Right lobe of liver (tissue), 6 donors: ENCODE measurements at regions not wholly inside any gene's neighbourhood (a gene's known extent, or its start where the extent isn't known, plus 50 kb on each side); places are given as distances from the start of the nearest gene placed in this dataset.
"Not testable (repeated sequence)": the region's sequence is repeated elsewhere in the genome, so short reads cannot be mapped to it uniquely, and the experiment has no call there.

Source experiments
- ATAC-seq, 4 donors: fragments of 200-7000 bp; cut with Tn5 transposase; one replicate each; pipeline ENCODE4 v1.9.1; 2020; ENCODE audit warnings: mild to moderate bottlenecking in 4 of 4, moderate library complexity in 4 of 4
- DNase-seq, 3 donors: peaks; one replicate each; pipeline ENCODE4 v3.0.0-alpha.2; 2020
- H3K27ac ChIP-seq, 3 donors: fragments of 200-600 bp; one replicate each; pipeline ENCODE4 v1.8.0; 2022
- H3K27me3 ChIP-seq, 2 donors: fragments of 200-600 bp; one replicate each; pipeline ENCODE4 v1.8.0; 2022
- H3K36me3 ChIP-seq, 4 donors: fragments of 200-600 bp; sonication (generic) in 1 of 4; one replicate each; pipeline versions ENCODE4 v1.5.1 to v1.8.0; 2017 to 2022; ENCODE audit warnings: control low read depth in 1 of 4
- H3K4me1 ChIP-seq, 4 donors: fragments of 200-600 bp; sonication (generic) in 1 of 4; one replicate each; pipeline versions ENCODE4 v1.5.1 to v1.8.0; 2017 to 2022; ENCODE audit warnings: control low read depth in 1 of 4
- H3K4me3 ChIP-seq, 3 donors: fragments of 200-600 bp; one replicate each; pipeline ENCODE4 v1.8.0; 2022
- H3K9me3 ChIP-seq, 4 donors: fragments of 200-600 bp; sonication (generic) in 1 of 4; one replicate each; pipeline versions ENCODE4 v1.5.1 to v1.8.0; 2017 to 2022; ENCODE audit warnings: control low read depth in 1 of 4
- POLR2A ChIP-seq: fragments of 450-650 bp; IDR thresholded peaks from one replicate; pipeline ENCODE4 v1.6.1; 2017; ENCODE audit warnings: antibody characterized with exemption, mild to moderate bottlenecking
- WGBS: methylation state at CpG from one replicate; pipeline ENCODE4 v1.1.6; 2018; ENCODE audit warnings: low coverage, low lambda C conversion rate; ENCODE audit not compliant: insufficient coverage; ENCODE audit errors: missing lambda C conversion rate; 5-methylcytosine and 5-hydroxymethylcytosine counted together
- intact Hi-C, 2 donors: fragments of 100-400 bp; cut with DNase I; formaldehyde crosslinking; loops; one replicate each; pipeline versions ENCODE4 v1.11.2 to v1.14.1; 2022
- TF ChIP-seq, protein P1 (sequence below), 4 donors: fragments of 200-600 bp in 3 of 4; fragments of 450-650 bp in 1 of 4; IDR thresholded peaks; one replicate each; pipeline versions ENCODE4 v1.5.1 to v1.8.0; 2016 to 2022; ENCODE audit warnings: antibody characterized with exemption in 4 of 4, mild to moderate bottlenecking in 2 of 4
- donor health status: DM: no; HTN: yes; CAD: no.
- donor health status: DM: no; HTN: no; CAD: no.
- donor health status: DM: no; HTN: no; CAD: no.
- donor health status: DM: no; HTN: yes; CAD: no.
- donor health status: DM: no; HTN: yes; CAD: no.

DNA sequence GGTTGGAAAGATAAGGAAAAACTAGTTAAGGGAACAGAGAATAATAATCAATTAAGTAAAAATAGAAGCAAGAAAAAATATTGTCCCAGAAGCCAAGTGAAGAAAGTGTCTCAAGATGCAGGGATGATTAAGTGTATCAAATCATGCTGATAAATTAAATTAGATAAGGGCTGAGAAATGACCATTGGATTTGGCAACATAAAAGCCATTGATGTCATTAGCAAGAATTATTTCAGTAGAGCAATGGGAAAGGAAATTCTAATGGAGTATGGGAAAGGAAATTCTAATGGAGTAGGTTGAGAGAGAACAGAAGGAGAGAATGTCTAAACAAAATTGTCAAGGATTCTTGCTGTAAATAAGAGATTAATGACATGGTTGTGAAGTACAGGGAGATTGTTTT, 146.8 kb downstream of the TFAP2B start:
- H3K36me3 ChIP-seq, result no peaks in the 10 kb centered on the region

DNA sequence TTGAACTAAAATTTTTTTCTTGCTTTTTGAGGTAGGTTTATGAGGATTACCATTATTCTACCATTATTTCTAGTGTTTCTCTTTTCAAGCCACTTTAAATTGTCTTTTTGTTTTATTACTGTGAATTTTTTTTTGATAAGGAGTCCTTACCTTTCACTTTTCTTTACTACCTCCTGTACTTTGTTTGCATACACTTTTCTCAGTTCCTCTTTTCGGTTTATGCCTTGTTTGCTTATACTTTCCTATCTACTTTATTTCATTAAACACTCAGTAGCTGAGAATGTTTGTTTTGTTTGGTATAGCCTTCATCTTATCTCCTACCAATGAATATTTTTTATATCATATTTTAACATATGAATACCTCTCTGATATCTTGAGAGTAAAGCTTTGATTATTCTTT, 147.9 kb downstream of the TFAP2B start:
- ATAC-seq (no peak), DNase-seq (no peak)
- no peaks in the 10 kb centered on the region for H3K27me3 ChIP-seq
- whole genome bisulfite sequencing, result 7% methylated on average over 1 of the region's 1 CpG
- H3K4me3 ChIP-seq, result no peak overlapping the region
- TF ChIP-seq, protein P1, sequence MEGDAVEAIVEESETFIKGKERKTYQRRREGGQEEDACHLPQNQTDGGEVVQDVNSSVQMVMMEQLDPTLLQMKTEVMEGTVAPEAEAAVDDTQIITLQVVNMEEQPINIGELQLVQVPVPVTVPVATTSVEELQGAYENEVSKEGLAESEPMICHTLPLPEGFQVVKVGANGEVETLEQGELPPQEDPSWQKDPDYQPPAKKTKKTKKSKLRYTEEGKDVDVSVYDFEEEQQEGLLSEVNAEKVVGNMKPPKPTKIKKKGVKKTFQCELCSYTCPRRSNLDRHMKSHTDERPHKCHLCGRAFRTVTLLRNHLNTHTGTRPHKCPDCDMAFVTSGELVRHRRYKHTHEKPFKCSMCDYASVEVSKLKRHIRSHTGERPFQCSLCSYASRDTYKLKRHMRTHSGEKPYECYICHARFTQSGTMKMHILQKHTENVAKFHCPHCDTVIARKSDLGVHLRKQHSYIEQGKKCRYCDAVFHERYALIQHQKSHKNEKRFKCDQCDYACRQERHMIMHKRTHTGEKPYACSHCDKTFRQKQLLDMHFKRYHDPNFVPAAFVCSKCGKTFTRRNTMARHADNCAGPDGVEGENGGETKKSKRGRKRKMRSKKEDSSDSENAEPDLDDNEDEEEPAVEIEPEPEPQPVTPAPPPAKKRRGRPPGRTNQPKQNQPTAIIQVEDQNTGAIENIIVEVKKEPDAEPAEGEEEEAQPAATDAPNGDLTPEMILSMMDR (IDR thresholded peaks at IDR 0.05), result no peak
- no peak for TF ChIP-seq POLR2A
- no peaks in the 10 kb centered on the region for H3K4me1 ChIP-seq
- no peaks in the 10 kb centered on the region for H3K36me3 ChIP-seq
- H3K9me3 ChIP-seq, result no peaks in the 10 kb centered on the region
- H3K27ac ChIP-seq, result no peak overlapping the region
- intact Hi-C loops, result no loop called here

More for the DNA sequence above, 146.8 kb downstream of the TFAP2B start:
- ATAC-seq, result no peak
- Histone ChIP-seq H3K4me1 (no peaks in the 10 kb centered on the region), H3K27me3 (no peaks in the 10 kb centered on the region), H3K9me3 (no peaks in the 10 kb centered on the region), H3K27ac (no peak overlapping the region), H3K4me3 (no peak overlapping the region)
- intact Hi-C loops, result no loop called here
- no peak for DNase-seq
- no peak for TF ChIP-seq POLR2A
- TF ChIP-seq, protein P1 (IDR thresholded peaks at IDR 0.05), result no peak

DNA sequence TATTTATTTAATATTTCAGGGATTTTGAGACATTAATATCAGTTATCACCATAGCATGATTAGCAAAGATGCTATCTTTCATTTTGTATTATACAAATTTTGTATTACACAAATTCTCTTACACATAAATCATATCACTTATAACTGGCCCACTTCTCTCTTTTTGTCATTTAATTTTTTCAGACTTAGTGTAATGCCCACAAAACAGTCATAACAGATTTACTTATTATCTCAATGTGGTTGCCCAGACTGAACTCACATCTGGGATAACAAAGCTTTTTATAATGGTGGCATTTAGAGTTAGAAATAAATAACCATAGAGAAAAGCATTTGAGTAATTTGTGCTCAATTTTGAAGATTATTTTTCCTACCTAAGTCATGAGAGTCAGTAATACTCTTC, 148.3 kb downstream of the TFAP2B start:
- no peaks in the 10 kb centered on the region for H3K9me3 ChIP-seq
- ATAC-seq (no peak), DNase-seq (no peak)
- no peak for TF ChIP-seq POLR2A
- TF ChIP-seq, protein P1 (IDR thresholded peaks at IDR 0.05), result no peak
- no peak overlapping the region for H3K4me3 ChIP-seq
- H3K36me3 ChIP-seq, result no peaks in the 10 kb centered on the region
- H3K27ac ChIP-seq, result no peak overlapping the region
- H3K27me3 ChIP-seq, result no peaks in the 10 kb centered on the region
- intact Hi-C loops, result no loop called here
- H3K4me1 ChIP-seq, result no peaks in the 10 kb centered on the region

DNA sequence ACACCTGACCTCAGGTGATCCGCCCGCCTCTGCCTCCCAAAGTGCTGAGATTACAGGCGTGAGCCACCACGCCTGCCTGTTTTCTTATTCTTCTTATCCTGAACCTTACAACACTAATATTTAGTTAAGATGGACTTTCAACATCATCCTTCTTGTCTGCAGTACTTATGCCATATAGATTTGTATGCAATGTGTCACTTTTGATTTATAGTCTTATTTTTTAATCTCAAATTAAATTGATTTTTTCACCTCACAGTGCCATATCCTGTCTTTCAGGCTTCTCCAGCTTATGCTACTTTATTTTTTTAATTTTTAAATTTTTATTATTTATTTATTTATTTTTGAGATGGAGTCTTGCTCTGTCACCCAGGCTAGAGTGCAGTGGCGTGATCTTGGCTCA, 149.6 kb downstream of the TFAP2B start:
- intact Hi-C loops, H3K27ac ChIP-seq, H3K27me3 ChIP-seq, H3K4me1 ChIP-seq, H3K36me3 ChIP-seq, DNase-seq, H3K4me3 ChIP-seq, H3K9me3 ChIP-seq, ATAC-seq: not testable (repeated sequence)
- WGBS, result 86% methylated on average over 2 of the region's 5 CpGs

DNA sequence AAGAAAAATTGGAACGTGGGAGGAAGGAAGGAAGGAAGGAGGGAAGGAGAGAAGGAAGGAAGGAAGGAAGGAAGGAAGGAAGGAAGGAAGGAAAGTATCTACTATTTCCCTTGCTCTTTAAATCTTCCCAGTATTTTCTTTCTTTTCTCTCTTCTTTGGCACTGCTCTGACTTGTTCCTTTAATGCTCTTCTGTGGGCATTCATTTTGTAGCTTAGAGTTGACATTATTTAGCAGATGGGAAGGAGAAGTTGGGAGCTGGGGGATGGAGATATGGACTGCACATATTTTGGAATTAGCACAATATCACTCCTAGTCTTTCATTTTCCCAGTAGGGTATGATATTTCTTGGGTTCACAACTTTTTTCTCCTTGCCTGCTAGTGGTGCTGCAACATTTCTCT, 152.2 kb downstream of the TFAP2B start:
- no peak for ATAC-seq
- Histone ChIP-seq H3K4me3 (no peak overlapping the region), H3K9me3 (no peaks in the 10 kb centered on the region), H3K27ac (no peak overlapping the region), H3K4me1 (no peaks in the 10 kb centered on the region), H3K27me3 (no peaks in the 10 kb centered on the region), H3K36me3 (no peaks in the 10 kb centered on the region)
- 20% methylated on average over 1 of the region's 1 CpG for WGBS
- DNase-seq, result no peak
- intact Hi-C loops, result no loop called here
- no peak for TF ChIP-seq POLR2A
- TF ChIP-seq, protein P1 (IDR thresholded peaks at IDR 0.05), result no peak
